CD14-positive monocyte (primary cell): ENCODE measurements at regions not wholly inside any gene's neighbourhood (a gene's known extent, or its start where the extent isn't known, plus 50 kb on each side); places are given as distances from the start of the nearest gene placed in this dataset.
"Not testable (repeated sequence)": the region's sequence is repeated elsewhere in the genome, so short reads cannot be mapped to it uniquely, and the experiment has no call there.

Source experiments
- DNase-seq, 3 donors: peaks; one replicate each; pipeline ENCODE4 v3.0.0-alpha.2; 2011 to 2022
- H2AFZ ChIP-seq: 2 replicates; pipeline ENCODE4 v1.6.0; 2012; ENCODE audit warnings: mild to moderate bottlenecking, low read depth, low read length, inconsistent platforms; ENCODE audit not compliant: insufficient read depth, poor library complexity, severe bottlenecking
- H3K27ac ChIP-seq, 2 donors: 1 replicate in 1 of 2; 2 replicates in 1 of 2; pipeline ENCODE4 v1.5.1; 2012 to 2013; ENCODE audit warnings: low read length in 2 of 2, control low read depth in 1 of 2, inconsistent platforms in 1 of 2, low read depth in 1 of 2, mild to moderate bottlenecking in 1 of 2
- H3K27me3 ChIP-seq, 2 donors: one replicate each; pipeline versions ENCODE4 v1.6.0 to v1.6.1; 2011 to 2013; ENCODE audit warnings: low read length in 2 of 2; ENCODE audit not compliant: control insufficient read depth in 2 of 2, insufficient read depth in 2 of 2
- H3K36me3 ChIP-seq, 2 donors: replicated peaks in 1 of 2; 1 replicate in 1 of 2; 2 replicates in 1 of 2; pipeline versions ENCODE4 v1.5.1 to v1.6.1; 2012 to 2013; ENCODE audit warnings: low read length in 2 of 2, control low read depth in 1 of 2, inconsistent platforms in 1 of 2, mild to moderate bottlenecking in 1 of 2; ENCODE audit not compliant: insufficient read depth in 2 of 2, control insufficient read depth in 1 of 2
- H3K4me1 ChIP-seq, 2 donors: 1 replicate in 1 of 2; 2 replicates in 1 of 2; pipeline versions ENCODE4 v1.5.1 to v1.6.1; 2012 to 2013; ENCODE audit warnings: low read length in 2 of 2, control low read depth in 1 of 2, inconsistent platforms in 1 of 2, mild to moderate bottlenecking in 1 of 2, moderate library complexity in 1 of 2; ENCODE audit not compliant: insufficient read depth in 2 of 2, control insufficient read depth in 1 of 2
- H3K4me2 ChIP-seq: replicated peaks from 2 replicates; pipeline ENCODE3; 2012; ENCODE audit warnings: low read length, moderate library complexity, mild to moderate bottlenecking; ENCODE audit not compliant: poor library complexity, severe bottlenecking; ENCODE audit errors: extremely low read depth
- H3K4me3 ChIP-seq, 3 experiments: fragments of 200-600 bp in 1 of 3; sonication (generic) in 1 of 3; replicated peaks in 1 of 3; 1 replicate in 2 of 3; 2 replicates in 1 of 3; pipeline ENCODE4 v1.5.1; 2011 to 2013; ENCODE audit warnings: low read length in 3 of 3, mild to moderate bottlenecking in 3 of 3, control low read depth in 2 of 3, low read depth in 2 of 3, inconsistent platforms in 1 of 3, moderate library complexity in 1 of 3
- H3K79me2 ChIP-seq: 2 replicates; pipeline ENCODE4 v1.6.0; 2012; ENCODE audit warnings: mild to moderate bottlenecking, control low read depth, inconsistent platforms, low read length, moderate library complexity; ENCODE audit not compliant: insufficient read depth
- H3K9ac ChIP-seq: 2 replicates; pipeline ENCODE4 v1.6.0; 2017; ENCODE audit warnings: low read length, mild to moderate bottlenecking; ENCODE audit not compliant: insufficient read depth, poor library complexity, severe bottlenecking
- H3K9me3 ChIP-seq, 2 donors: replicated peaks in 1 of 2; 1 replicate in 1 of 2; 2 replicates in 1 of 2; pipeline versions ENCODE4 v1.5.1 to v1.6.1; 2012 to 2013; ENCODE audit warnings: low read length in 2 of 2, control low read depth in 1 of 2; ENCODE audit not compliant: control insufficient read depth in 1 of 2, insufficient read depth in 1 of 2
- H4K20me1 ChIP-seq: 2 replicates; pipeline ENCODE4 v1.6.0; 2012; ENCODE audit warnings: mild to moderate bottlenecking, low read length, control low read depth, moderate library complexity; ENCODE audit not compliant: insufficient read depth
- H3K27ac Mint-ChIP-seq, 7 donors: one replicate each; pipeline ENCODE4 v1.8.0; 2020; ENCODE audit warnings: mild to moderate bottlenecking in 7 of 7, mixed read lengths in 7 of 7, moderate library complexity in 6 of 7, inconsistent platforms in 2 of 7
- H3K27me3 Mint-ChIP-seq, 3 donors: one replicate each; pipeline ENCODE4 v1.8.0; 2021 to 2022; ENCODE audit warnings: low read depth in 3 of 3, mild to moderate bottlenecking in 3 of 3, mixed read lengths in 3 of 3, moderate library complexity in 3 of 3, inconsistent platforms in 1 of 3
- H3K36me3 Mint-ChIP-seq, 2 donors: one replicate each; pipeline ENCODE4 v1.8.0; 2020; ENCODE audit warnings: mixed read lengths in 2 of 2, inconsistent platforms in 1 of 2, mild to moderate bottlenecking in 1 of 2
- H3K4me1 Mint-ChIP-seq: one replicate; pipeline ENCODE4 v1.8.0; 2020; ENCODE audit warnings: mild to moderate bottlenecking, mixed read lengths
- H3K4me3 Mint-ChIP-seq, 2 donors: one replicate each; pipeline ENCODE4 v1.8.0; 2020; ENCODE audit warnings: mild to moderate bottlenecking in 2 of 2, mixed read lengths in 2 of 2, moderate library complexity in 1 of 2
- H3K9me3 Mint-ChIP-seq, 7 donors: one replicate each; pipeline ENCODE4 v1.8.0; 2020 to 2022; ENCODE audit warnings: mixed read lengths in 7 of 7, mild to moderate bottlenecking in 6 of 7, moderate library complexity in 6 of 7, inconsistent platforms in 2 of 7
- WGBS: methylation state at CpG from one replicate; pipeline ENCODE4 v1.1.5; 2013; ENCODE audit warnings: missing lambda C conversion rate; ENCODE audit not compliant: insufficient coverage; 5-methylcytosine and 5-hydroxymethylcytosine counted together
- intact Hi-C, 2 donors: fragments of 100-400 bp; cut with micrococcal nuclease; formaldehyde crosslinking; loops; one replicate each; pipeline versions ENCODE4 v1.15.0 to v1.15.1; 2023
- TF ChIP-seq, protein P1 (sequence below): fragments of 200-600 bp; IDR thresholded peaks from one replicate; pipeline ENCODE4 v1.8.0; 2022; ENCODE audit warnings: antibody characterized with exemption, mild to moderate bottlenecking

DNA sequence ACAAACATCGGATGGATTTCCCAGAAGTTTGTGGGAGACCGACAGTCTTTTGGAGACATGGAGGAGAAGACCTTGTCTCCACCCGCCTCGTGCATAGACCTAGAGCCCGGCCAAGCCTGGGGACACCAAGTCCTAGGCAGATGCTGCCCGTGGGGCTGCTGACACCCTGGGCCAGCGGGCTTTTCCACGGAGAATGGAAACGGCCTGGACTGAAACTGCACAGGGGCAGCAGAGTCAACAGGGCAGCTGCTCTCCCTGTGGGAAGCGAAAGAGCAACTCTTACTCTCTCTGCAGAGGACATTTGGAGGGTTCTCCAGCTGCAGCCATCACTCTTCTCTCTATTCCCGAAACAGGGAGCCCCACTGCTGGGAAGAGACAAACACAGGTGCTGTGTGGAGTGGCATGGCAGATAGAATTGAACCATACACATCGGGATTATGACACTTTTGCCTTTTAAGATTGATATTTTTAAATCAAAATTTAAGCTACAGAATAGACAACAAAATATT lies 401.2 kb downstream of the THBS2 start:
- H2AFZ ChIP-seq, result no peak overlapping the region
- Mint-ChIP-seq H3K4me3 (no peak overlapping the region), H3K9me3 (peaks cover 5 to 26% (median 12%) of the 10 kb centered on the region in 7 donors), H3K27ac (no peak overlapping the region), H3K36me3 (no peaks in the 10 kb centered on the region), H3K27me3 (peaks cover 0 to 2% (median 2%) of the 10 kb centered on the region in 3 donors), H3K4me1 (peaks cover 3% of the 10 kb centered on the region)
- no peak overlapping the region for H3K4me2 ChIP-seq
- WGBS, result 100% methylated on average over 8 of the region's 12 CpGs
- H3K27me3 ChIP-seq, result no peaks in the 10 kb centered on the region
- H3K9ac ChIP-seq, result no peak overlapping the region
- H3K36me3 ChIP-seq, result no peaks in the 10 kb centered on the region
- DNase-seq, result no peak
- intact Hi-C loops, result no loop called here
- peaks cover 20 to 33% of the 10 kb centered on the region in 2 donors for H3K9me3 ChIP-seq
- H4K20me1 ChIP-seq, result no peaks in the 10 kb centered on the region
- no peaks in the 10 kb centered on the region for H3K4me1 ChIP-seq
- no peak overlapping the region for H3K27ac ChIP-seq
- TF ChIP-seq, protein P1, sequence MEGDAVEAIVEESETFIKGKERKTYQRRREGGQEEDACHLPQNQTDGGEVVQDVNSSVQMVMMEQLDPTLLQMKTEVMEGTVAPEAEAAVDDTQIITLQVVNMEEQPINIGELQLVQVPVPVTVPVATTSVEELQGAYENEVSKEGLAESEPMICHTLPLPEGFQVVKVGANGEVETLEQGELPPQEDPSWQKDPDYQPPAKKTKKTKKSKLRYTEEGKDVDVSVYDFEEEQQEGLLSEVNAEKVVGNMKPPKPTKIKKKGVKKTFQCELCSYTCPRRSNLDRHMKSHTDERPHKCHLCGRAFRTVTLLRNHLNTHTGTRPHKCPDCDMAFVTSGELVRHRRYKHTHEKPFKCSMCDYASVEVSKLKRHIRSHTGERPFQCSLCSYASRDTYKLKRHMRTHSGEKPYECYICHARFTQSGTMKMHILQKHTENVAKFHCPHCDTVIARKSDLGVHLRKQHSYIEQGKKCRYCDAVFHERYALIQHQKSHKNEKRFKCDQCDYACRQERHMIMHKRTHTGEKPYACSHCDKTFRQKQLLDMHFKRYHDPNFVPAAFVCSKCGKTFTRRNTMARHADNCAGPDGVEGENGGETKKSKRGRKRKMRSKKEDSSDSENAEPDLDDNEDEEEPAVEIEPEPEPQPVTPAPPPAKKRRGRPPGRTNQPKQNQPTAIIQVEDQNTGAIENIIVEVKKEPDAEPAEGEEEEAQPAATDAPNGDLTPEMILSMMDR, result no peak
- no peaks in the 10 kb centered on the region for H3K79me2 ChIP-seq
- no peak overlapping the region for H3K4me3 ChIP-seq

DNA sequence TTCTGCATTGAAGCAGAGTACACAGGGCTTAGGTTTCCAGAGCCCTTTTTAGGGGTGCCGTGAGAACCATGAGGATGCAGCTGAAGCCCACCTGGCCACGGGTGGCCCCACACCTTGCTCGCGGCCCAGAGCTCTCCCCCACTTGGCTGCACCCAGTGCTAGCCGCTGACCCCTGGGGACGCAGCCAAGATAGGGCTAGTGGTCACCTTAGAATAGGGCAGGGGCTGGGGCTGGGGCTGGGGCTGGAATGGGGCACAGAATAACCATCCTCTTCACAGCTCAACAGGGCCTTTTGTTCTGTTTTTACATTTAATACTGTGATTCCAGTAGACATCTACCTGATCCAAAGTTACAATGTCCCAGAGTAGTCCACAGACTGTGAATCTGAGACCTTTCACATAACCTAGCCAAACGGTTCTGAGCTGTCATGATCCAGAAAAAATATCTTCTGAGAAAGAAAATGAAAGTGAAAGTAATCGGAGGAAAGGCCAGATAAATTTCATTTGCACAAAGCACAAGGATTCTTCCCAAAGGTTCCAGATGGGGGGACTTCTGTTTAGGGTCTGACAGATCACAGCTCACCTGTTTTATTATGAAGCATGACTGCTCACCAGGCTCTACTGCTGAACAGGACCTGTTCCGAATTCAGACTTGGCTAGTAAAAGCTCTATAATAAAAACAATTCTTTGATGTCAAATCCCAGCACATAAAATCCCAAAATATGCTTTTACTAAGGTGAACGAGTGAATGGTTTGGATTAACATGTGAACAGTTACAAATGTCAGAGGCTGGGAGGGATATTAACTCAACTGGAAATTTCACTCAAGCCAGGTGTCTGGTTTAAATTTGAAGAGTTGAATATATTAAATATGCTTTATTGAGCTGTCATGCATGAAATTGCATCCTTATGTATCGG lies 401.9 kb downstream of the THBS2 start:
- no peak for DNase-seq
- WGBS, result 79% methylated on average over 6 of the region's 11 CpGs
- no peaks in the 10 kb centered on the region for H3K4me1 ChIP-seq
- intact Hi-C loops, result no loop called here
- H3K9me3 ChIP-seq, result peaks cover 20 to 40% of the 10 kb centered on the region in 2 donors
- no peak overlapping the region for H3K27ac Mint-ChIP-seq
- H3K27ac ChIP-seq, result no peak overlapping the region
- peak overlapping the region; percentile 19 for H3K4me2 ChIP-seq
- peaks cover 5 to 26% (median 12%) of the 10 kb centered on the region in 7 donors for H3K9me3 Mint-ChIP-seq
- H3K9ac ChIP-seq, result no peak overlapping the region
- H3K27me3 ChIP-seq, result no peaks in the 10 kb centered on the region
- peaks cover 3% of the 10 kb centered on the region for H3K4me1 Mint-ChIP-seq
- H3K4me3 Mint-ChIP-seq, result peak overlapping the region in 1 of 2 donors; percentile 55
- H2AFZ ChIP-seq, result no peak overlapping the region
- no peaks in the 10 kb centered on the region for H3K79me2 ChIP-seq
- H3K36me3 ChIP-seq, result no peaks in the 10 kb centered on the region
- TF ChIP-seq, protein P1, result no peak
- no peak overlapping the region for H3K4me3 ChIP-seq
- peaks cover 0 to 2% (median 2%) of the 10 kb centered on the region in 3 donors for H3K27me3 Mint-ChIP-seq
- H4K20me1 ChIP-seq, result no peaks in the 10 kb centered on the region
- no peaks in the 10 kb centered on the region for H3K36me3 Mint-ChIP-seq

DNA sequence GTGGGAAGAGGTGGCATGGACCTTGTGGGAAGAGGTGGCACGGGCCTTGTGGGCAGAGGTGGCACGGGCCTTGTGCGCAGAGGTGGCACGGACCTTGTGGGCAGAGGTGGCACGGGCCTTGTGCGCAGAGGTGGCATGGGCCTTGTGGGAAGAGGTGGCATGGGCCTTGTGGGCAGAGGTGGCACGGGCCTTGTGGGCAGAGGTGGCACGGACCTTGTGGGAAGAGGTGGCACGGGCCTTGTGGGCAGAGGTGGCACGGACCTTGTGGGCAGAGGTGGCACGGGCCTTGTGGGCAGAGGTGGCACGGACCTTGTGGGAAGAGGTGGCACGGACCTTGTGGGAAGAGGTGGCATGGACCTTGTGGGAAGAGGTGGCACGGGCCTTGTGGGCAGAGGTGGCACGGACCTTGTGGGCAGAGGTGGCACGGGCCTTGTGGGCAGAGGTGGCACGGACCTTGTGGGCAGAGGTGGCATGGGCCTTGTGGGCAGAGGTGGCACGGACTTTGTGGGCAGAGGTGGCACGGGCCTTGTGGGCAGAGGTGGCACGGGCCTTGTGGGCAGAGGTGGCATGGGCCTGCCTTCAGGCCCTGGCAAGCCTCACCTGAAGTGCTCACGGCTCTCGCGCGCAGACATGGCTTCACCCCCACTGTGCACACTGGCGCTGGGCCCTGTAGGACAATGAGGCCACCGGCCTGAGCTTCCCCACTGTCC lies 403.5 kb downstream of the THBS2 start:
- H3K27ac ChIP-seq, H3K27ac Mint-ChIP-seq, H3K4me2 ChIP-seq: not testable (repeated sequence)

More for the DNA sequence above, 403.5 kb downstream of the THBS2 start:
- H3K4me1 ChIP-seq, H3K4me3 Mint-ChIP-seq, H3K36me3 ChIP-seq, H3K36me3 Mint-ChIP-seq, H3K27me3 Mint-ChIP-seq, DNase-seq, H3K9ac ChIP-seq, H4K20me1 ChIP-seq, H3K79me2 ChIP-seq, H2AFZ ChIP-seq, H3K27me3 ChIP-seq, H3K4me3 ChIP-seq, H3K4me1 Mint-ChIP-seq, intact Hi-C loops: not testable (repeated sequence)
- peaks cover 20 to 51% of the 10 kb centered on the region in 2 donors for H3K9me3 ChIP-seq
- WGBS, result 91% methylated on average over 12 of the region's 26 CpGs
- peaks cover 5 to 27% (median 16%) of the 10 kb centered on the region in 7 donors for H3K9me3 Mint-ChIP-seq
